ENCODE measurements at regions not wholly inside any gene's neighbourhood (a gene's known extent, or its start where the extent isn't known, plus 50 kb on each side); places are given as distances from the start of the nearest gene placed in this dataset.

DNA sequence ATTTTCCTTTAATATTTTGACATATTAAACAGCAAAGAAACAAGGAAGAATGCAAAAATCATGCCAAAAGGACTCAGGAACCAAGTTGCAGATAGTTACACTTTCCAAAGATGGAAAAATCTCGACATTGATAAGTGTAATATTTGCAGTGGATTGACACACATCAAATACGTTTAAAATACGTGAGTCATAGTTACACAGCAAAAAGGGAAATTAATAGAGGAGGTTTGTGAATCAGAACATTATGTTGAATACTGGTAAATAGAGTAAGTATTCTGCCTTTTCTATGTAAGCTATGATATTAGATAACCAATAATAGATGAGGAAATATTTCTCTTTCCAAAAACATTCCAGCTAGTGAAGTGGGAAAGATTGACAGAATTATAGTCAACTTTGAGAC, 1761.3 kb upstream of the IGFBP7 start:
- Histone ChIP-seq H3K27me3 (ENCODE audit: control insufficient read depth in 2 of 2, insufficient read depth in 2 of 2, low read length in 2 of 2) (no peaks in the 10 kb centered on the region), H3K4me3 (replicated peaks in 1 of 3; ENCODE audit: insufficient read depth in 1 of 3, low read depth in 1 of 3, low read length in 3 of 3) (no peak overlapping the region), H4K20me1 (replicated peaks; ENCODE audit: control insufficient read depth, extremely low read depth, insufficient read depth, low read length) (no peaks in the 10 kb centered on the region), H3K4me1 (ENCODE audit: control insufficient read depth, extremely low read depth, insufficient read depth, low read length) (no peaks in the 10 kb centered on the region), H3K9me3 (replicated peaks; ENCODE audit: control insufficient read depth, insufficient read depth, low read length) (no peaks in the 10 kb centered on the region), H2AFZ (ENCODE audit: low read depth, low read length) (no peak overlapping the region), H3K9ac (replicated peaks; ENCODE audit: extremely low read depth, insufficient read depth, low read length) (no peak overlapping the region), H3K9me1 (replicated peaks; ENCODE audit: control insufficient read depth, extremely low read depth, insufficient read depth, low read length) (no peaks in the 10 kb centered on the region), H3K4me2 (ENCODE audit: insufficient read depth, low read length) (no peak overlapping the region), H3K27ac (ENCODE audit: insufficient read depth, low read depth, low read length) (no peak overlapping the region), H3K36me3 (ENCODE audit: control insufficient read depth in 2 of 2, extremely low read depth in 1 of 2, insufficient read depth in 2 of 2, low read length in 2 of 2) (no peaks in the 10 kb centered on the region), H3K79me2 (ENCODE audit: control insufficient read depth, insufficient read depth, low read length) (no peaks in the 10 kb centered on the region)
- ChIA-PET POLR2A (no interaction called here), CTCF (no interaction called here)
- DNase-seq (ENCODE audit: low read depth, low spot score) (no peak), FAIRE-seq (no peak)
- intact Hi-C loops (cut with micrococcal nuclease) = no loop called here
- TF ChIP-seq JUN (IDR thresholded peaks at IDR 0.05; ENCODE audit: borderline replicate concordance, insufficient read depth, insufficient read length, low read depth) (no peak), FOS (IDR thresholded peaks at IDR 0.05; ENCODE audit: borderline replicate concordance, insufficient read depth, low read length) (no peak), POLR2A (IDR thresholded peaks at IDR 0.05; ENCODE audit: low read depth, low read length) (no peak)
- TF ChIP-seq, protein P1, sequence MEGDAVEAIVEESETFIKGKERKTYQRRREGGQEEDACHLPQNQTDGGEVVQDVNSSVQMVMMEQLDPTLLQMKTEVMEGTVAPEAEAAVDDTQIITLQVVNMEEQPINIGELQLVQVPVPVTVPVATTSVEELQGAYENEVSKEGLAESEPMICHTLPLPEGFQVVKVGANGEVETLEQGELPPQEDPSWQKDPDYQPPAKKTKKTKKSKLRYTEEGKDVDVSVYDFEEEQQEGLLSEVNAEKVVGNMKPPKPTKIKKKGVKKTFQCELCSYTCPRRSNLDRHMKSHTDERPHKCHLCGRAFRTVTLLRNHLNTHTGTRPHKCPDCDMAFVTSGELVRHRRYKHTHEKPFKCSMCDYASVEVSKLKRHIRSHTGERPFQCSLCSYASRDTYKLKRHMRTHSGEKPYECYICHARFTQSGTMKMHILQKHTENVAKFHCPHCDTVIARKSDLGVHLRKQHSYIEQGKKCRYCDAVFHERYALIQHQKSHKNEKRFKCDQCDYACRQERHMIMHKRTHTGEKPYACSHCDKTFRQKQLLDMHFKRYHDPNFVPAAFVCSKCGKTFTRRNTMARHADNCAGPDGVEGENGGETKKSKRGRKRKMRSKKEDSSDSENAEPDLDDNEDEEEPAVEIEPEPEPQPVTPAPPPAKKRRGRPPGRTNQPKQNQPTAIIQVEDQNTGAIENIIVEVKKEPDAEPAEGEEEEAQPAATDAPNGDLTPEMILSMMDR (IDR thresholded peaks at IDR 0.05; ENCODE audit: extremely low read depth in 1 of 2, insufficient read depth in 1 of 2, low read depth in 1 of 2, low read length in 2 of 2) = no peak
- dilution Hi-C loops (cut with MboI; ENCODE audit: extremely low pct_ligation_motif_present, low sequenced_read_pairs) = no loop called here
- no TSS peak for BruUV-seq (replicated peaks)

DNA sequence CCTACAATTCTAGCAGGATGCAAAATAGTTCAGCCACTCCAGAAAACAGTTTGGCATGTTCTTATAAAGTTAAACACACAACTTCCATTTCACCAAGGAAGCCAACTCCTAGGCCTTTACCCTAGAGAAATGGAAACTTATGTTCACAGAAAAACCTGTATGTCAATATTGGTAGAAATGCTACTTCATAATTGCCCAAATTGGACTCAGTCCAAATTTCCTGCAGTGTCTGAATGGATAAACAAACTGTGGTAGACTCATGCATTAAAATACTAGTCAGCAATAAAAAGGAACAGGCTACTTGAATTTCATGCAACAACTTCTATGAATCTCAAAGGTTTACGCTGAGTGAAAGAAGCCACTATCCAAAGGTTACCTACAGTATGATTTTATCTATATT, 1738.8 kb upstream of the IGFBP7 start:
- POLR2A ChIA-PET = no interaction called here
- no peaks in the 10 kb centered on the region for H3K9me1 ChIP-seq (replicated peaks; ENCODE audit: control insufficient read depth, extremely low read depth, insufficient read depth, low read length)
- H3K36me3 ChIP-seq (ENCODE audit: control insufficient read depth in 2 of 2, extremely low read depth in 1 of 2, insufficient read depth in 2 of 2, low read length in 2 of 2) = no peaks in the 10 kb centered on the region
- no peaks in the 10 kb centered on the region for H3K9me3 ChIP-seq (replicated peaks; ENCODE audit: control insufficient read depth, insufficient read depth, low read length)
- no peak for DNase-seq (ENCODE audit: low read depth, low spot score)
- no peaks in the 10 kb centered on the region for H3K79me2 ChIP-seq (ENCODE audit: control insufficient read depth, insufficient read depth, low read length)
- no peaks in the 10 kb centered on the region for H4K20me1 ChIP-seq (replicated peaks; ENCODE audit: control insufficient read depth, extremely low read depth, insufficient read depth, low read length)
- H2AFZ ChIP-seq (ENCODE audit: low read depth, low read length) = no peak overlapping the region
- no peak overlapping the region for H3K4me2 ChIP-seq (ENCODE audit: insufficient read depth, low read length)
- intact Hi-C loops (cut with micrococcal nuclease) (no loop called here), dilution Hi-C loops (cut with MboI; ENCODE audit: extremely low pct_ligation_motif_present, low sequenced_read_pairs) (no loop called here)
- H3K9ac ChIP-seq (replicated peaks; ENCODE audit: extremely low read depth, insufficient read depth, low read length) = no peak overlapping the region
- CTCF ChIA-PET = no interaction called here
- H3K27ac ChIP-seq (ENCODE audit: insufficient read depth, low read depth, low read length) = no peak overlapping the region
- no peak for TF ChIP-seq FOS (IDR thresholded peaks at IDR 0.05; ENCODE audit: borderline replicate concordance, insufficient read depth, low read length)
- no peak for TF ChIP-seq GATA2 (IDR thresholded peaks at IDR 0.05; ENCODE audit: insufficient read depth, insufficient read length, low read depth, low read length)
- TF ChIP-seq EZH2 (IDR thresholded peaks at IDR 0.05; ENCODE audit: borderline replicate concordance, low read depth, low read length, severe bottlenecking) = no peak
- no peak for TF ChIP-seq POLR2AphosphoS5 (IDR thresholded peaks at IDR 0.05; ENCODE audit: insufficient read depth, low read depth, low read length)
- TF ChIP-seq, protein P2, sequence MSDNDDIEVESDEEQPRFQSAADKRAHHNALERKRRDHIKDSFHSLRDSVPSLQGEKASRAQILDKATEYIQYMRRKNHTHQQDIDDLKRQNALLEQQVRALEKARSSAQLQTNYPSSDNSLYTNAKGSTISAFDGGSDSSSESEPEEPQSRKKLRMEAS (IDR thresholded peaks at IDR 0.05; ENCODE audit: insufficient read depth, insufficient read length) = no peak
- TF ChIP-seq JUN (IDR thresholded peaks at IDR 0.05; ENCODE audit: borderline replicate concordance, insufficient read depth, insufficient read length, low read depth) = no peak
- TF ChIP-seq, protein P1 (IDR thresholded peaks at IDR 0.05; ENCODE audit: extremely low read depth in 1 of 2, insufficient read depth in 1 of 2, low read depth in 1 of 2, low read length in 2 of 2) = no peak
- no peak for TF ChIP-seq MYC (IDR thresholded peaks at IDR 0.05; ENCODE audit: low read depth, low read length)
- no peak for TF ChIP-seq POLR2A (IDR thresholded peaks at IDR 0.05; ENCODE audit: low read depth, low read length)
- BruUV-seq (replicated peaks) = no TSS peak
- no peak for FAIRE-seq
- no peak overlapping the region for H3K4me3 ChIP-seq (replicated peaks in 1 of 3; ENCODE audit: insufficient read depth in 1 of 3, low read depth in 1 of 3, low read length in 3 of 3)
- H3K27me3 ChIP-seq (ENCODE audit: control insufficient read depth in 2 of 2, insufficient read depth in 2 of 2, low read length in 2 of 2) = no peaks in the 10 kb centered on the region
- H3K4me1 ChIP-seq (ENCODE audit: control insufficient read depth, extremely low read depth, insufficient read depth, low read length) = no peaks in the 10 kb centered on the region

Measured in endothelial cell of umbilical vein (primary cell).